ENCODE measurements at regions not wholly inside any gene's neighbourhood (a gene's known extent, or its start where the extent isn't known, plus 50 kb on each side); places are given as distances from the start of the nearest gene placed in this dataset.

GRCh38 chr4:41460641-41461040 lies 77.3 kb upstream of the LIMCH1 start:
- no peak for DNase-seq

GRCh38 chr4:41461780-41462307 lies 76.1 kb upstream of the LIMCH1 start:
- DNase-seq: no peak

DNA sequence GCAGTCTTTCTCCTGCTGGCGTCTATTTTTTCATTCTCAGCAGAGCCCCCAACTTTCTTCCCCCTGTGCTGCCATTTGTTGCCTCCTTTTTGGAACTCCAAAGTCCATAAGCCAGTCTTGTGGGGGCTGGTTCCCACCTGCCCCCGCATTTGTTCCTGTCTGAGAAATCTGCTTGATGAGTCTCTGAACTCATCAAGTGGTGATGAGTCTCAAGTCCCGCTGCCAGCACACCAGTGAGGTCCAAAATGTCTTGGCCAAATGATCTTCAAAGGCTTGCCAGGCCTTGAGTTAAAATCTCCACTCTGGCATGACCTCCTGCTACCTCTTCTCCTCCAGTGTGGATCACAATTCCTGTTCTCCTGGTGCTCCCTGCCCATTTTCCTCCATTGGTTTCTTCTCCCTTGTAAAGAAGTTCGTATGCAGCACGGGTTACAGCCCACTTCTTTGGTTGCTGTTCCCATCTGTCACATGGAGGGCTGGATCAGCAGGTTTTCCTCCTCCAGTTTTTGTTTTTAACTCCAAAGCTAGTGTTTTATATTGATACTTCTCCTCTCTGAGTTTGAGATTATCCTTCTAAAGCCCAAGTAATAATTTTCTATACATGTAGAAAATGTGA lies 72.7 kb upstream of the LIMCH1 start:
- no peak for DNase-seq

DNA sequence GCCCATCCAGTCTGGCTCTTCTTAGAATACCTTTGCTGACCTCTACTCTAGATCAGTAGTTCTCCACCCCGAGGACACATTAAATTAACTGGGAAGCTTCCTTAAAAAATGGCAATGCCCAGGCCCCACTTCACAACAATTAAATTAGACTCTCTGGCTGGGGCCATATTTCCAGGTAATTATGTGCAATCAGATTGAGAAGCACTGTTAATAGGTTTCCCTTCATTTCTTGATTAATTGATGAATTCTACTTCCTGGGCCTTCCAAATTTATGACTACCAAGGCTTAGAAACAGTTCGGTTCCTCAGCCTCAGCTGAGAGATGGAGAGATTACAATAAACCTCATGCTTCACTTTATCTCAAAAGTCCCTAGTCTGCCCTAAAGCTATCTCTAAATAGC lies 71.7 kb upstream of the LIMCH1 start:
- no peak for DNase-seq

- no peak for DNase-seq
These were observed 69.8 kb upstream of the LIMCH1 start for GRCh38 chr4:41468122-41468521.

- no peak for DNase-seq
These were observed 66.6 kb upstream of the LIMCH1 start for GRCh38 chr4:41471126-41472071.

DNA sequence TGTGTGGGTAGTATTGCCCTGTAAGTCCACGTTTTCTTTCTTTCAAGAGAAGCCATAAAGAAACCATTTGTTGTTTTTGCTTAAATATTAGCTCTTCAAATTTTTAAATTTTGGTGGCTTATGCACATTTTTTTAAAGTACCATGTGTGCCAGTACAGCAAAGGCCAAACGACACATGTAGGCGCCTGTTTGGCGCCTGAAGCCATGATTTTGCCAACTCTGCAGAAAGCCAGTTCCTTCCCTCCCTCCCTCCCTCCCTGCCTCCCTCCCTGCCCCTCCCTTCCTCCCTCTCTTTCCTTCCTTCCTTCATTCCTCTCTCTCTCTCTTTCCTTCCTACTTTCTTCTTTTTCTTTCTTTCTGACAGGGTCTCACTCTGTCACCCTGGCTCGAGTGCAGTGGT lies 65.9 kb upstream of the LIMCH1 start:
- no peak for DNase-seq

DNA sequence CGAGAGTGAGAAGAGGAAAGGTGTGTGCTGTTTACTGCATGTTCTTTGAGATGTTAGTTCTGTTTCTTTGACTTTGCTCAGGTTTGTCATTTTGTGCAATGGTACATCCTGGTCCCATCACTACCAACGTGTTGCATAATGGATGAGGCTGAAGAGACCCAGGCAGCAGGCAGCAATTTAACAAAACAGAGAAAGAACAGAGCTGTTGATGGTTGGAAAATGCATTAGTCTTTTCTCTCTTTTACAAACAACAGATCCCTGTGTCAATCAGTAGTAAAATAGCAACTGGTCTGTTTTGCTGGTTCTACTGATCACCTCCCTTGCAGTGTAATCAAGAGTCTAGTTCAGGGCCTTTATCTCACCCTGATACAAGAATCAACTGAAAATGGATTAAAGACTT lies 64.8 kb upstream of the LIMCH1 start:
- DNase-seq: no peak

- no peak for DNase-seq
These were observed 62.6 kb upstream of the LIMCH1 start for GRCh38 chr4:41475402-41475801.

- no peak for DNase-seq
These were observed 61.6 kb upstream of the LIMCH1 start for GRCh38 chr4:41476310-41476885.

GRCh38 chr4:41477181-41477905 lies 60.6 kb upstream of the LIMCH1 start:
- DNase-seq: no peak

DNA sequence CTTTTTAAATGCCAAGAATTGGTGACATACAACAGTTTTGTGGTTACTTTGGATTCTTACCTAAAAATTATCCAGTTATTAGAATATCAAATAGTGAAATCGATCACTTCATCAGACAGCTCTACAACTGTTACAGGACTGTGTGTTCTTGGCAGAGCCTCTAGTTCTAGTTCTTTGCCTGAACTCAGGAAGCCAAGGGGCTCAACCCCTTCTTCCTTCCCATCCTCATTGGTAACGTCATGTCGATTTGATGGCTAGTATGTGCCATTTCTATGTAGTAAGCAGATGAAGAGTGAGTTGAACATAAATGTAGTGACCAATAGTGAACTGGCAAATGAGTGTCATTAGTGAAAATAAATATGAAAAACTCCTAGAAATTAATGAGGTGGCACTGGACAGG lies 59.4 kb upstream of the LIMCH1 start:
- no peak for DNase-seq

DNA sequence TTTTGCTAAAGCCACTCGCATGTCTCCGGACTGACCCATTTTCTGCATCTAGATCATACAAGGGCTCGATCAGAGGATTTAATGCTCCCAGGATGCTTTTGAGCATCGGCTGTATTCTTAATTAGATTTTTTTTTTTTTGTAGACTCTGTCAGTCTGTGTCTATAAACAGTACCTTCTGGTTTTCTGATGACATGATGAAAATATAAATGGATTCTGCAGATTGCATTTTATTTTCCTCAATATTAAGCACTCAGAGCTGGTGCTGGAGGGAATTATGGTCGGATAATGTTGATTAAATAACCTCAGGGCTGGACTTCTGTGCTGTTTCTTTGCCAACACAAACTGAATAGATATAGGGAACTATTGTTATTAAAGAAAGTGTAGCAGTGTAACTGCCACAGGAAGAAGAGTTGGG lies 57.1 kb upstream of the LIMCH1 start:
- no peak for DNase-seq

GRCh38 chr4:41483771-41484170 lies 54.2 kb upstream of the LIMCH1 start:
- no peak for DNase-seq

GRCh38 chr4:41485041-41485440 lies 52.9 kb upstream of the LIMCH1 start:
- DNase-seq: no peak

GRCh38 chr4:41487868-41488440 lies 50.0 kb upstream of the LIMCH1 start:
- no peak for DNase-seq

Measured in right kidney (tissue), 1 donor.